ENCODE measurements at regions not wholly inside any gene's neighbourhood (a gene's known extent, or its start where the extent isn't known, plus 50 kb on each side); places are given as distances from the start of the nearest gene placed in this dataset.
"Not testable (repeated sequence)": the region's sequence is repeated elsewhere in the genome, so short reads cannot be mapped to it uniquely, and the experiment has no call there.

- H3K4me3 Mint-ChIP-seq = no peak overlapping the region
- no peaks in the 10 kb centered on the region for H3K36me3 Mint-ChIP-seq
- H3K4me1 Mint-ChIP-seq (ENCODE audit: low read depth) = no peaks in the 10 kb centered on the region
- peaks cover 2% of the 10 kb centered on the region for H3K27me3 Mint-ChIP-seq
- H3K9me3 Mint-ChIP-seq (ENCODE audit: low read depth) = no peaks in the 10 kb centered on the region
- H3K27ac Mint-ChIP-seq = no peak overlapping the region
Observed at GRCh38 chr15:26020871-26021270, 157.7 kb upstream of the ATP10A start.

DNA sequence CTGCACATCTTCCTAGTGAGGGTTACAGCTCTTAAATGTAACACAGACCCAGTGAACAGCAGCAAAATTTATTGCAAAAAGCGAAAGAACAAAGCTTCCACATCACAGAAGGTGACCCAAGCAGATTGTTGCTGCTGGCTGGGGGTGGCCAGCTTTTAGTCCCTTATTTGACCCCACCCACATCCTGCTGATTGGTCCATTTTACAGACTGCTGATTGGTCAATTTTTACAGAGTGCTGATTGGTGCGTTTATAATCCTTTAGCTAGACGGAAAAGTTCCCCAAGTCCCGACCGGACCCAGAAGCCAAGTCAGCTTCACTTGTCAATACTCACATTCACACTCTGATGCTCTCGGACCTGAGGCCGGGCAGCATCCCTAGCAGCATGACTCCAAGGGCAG is 154.5 kb upstream of the ATP10A start:
- no peaks in the 10 kb centered on the region for H3K36me3 Mint-ChIP-seq
- H3K4me3 Mint-ChIP-seq = no peak overlapping the region
- H3K27me3 Mint-ChIP-seq = no peaks in the 10 kb centered on the region
- no peaks in the 10 kb centered on the region for H3K9me3 Mint-ChIP-seq (ENCODE audit: low read depth)
- no peaks in the 10 kb centered on the region for H3K4me1 Mint-ChIP-seq (ENCODE audit: low read depth)
- no peak overlapping the region for H3K27ac Mint-ChIP-seq

GRCh38 chr15:26015516-26016075 is 152.5 kb upstream of the ATP10A start:
- Mint-ChIP-seq H3K4me3 (no peak overlapping the region), H3K4me1 (ENCODE audit: low read depth) (no peaks in the 10 kb centered on the region), H3K27ac (no peak overlapping the region), H3K9me3 (ENCODE audit: low read depth) (no peaks in the 10 kb centered on the region), H3K36me3 (no peaks in the 10 kb centered on the region), H3K27me3 (peaks cover 4% of the 10 kb centered on the region)

GRCh38 chr15:26013981-26014380 is 150.9 kb upstream of the ATP10A start:
- Mint-ChIP-seq H3K27ac (no peak overlapping the region), H3K4me3 (no peak overlapping the region), H3K27me3 (peaks cover 4% of the 10 kb centered on the region), H3K9me3 (ENCODE audit: low read depth) (no peaks in the 10 kb centered on the region), H3K4me1 (ENCODE audit: low read depth) (no peaks in the 10 kb centered on the region), H3K36me3 (no peaks in the 10 kb centered on the region)

DNA sequence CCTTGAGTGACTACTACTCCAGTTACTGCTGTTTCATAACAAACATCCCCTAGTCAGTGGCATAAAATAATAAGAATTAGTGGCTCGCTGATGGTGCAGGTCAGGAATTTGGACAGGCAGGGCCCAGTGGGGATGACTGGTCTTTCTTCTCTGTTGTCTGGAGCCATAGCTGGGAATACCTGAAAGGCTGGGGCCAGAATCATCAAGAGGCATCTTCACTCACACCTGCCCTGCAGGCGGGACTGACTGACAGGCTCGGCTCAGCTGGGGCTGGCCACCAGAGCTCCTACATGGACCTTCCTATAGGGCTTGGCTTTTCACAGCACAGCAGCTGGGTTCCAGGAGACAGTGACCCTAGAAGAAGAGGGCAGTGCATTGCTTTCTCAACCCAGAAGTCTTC is 148.8 kb upstream of the ATP10A start:
- no peak overlapping the region for H3K4me3 Mint-ChIP-seq
- no peak overlapping the region for H3K27ac Mint-ChIP-seq
- H3K27me3 Mint-ChIP-seq = peaks cover 4% of the 10 kb centered on the region
- no peaks in the 10 kb centered on the region for H3K4me1 Mint-ChIP-seq (ENCODE audit: low read depth)
- no peaks in the 10 kb centered on the region for H3K36me3 Mint-ChIP-seq
- H3K9me3 Mint-ChIP-seq (ENCODE audit: low read depth) = no peaks in the 10 kb centered on the region

DNA sequence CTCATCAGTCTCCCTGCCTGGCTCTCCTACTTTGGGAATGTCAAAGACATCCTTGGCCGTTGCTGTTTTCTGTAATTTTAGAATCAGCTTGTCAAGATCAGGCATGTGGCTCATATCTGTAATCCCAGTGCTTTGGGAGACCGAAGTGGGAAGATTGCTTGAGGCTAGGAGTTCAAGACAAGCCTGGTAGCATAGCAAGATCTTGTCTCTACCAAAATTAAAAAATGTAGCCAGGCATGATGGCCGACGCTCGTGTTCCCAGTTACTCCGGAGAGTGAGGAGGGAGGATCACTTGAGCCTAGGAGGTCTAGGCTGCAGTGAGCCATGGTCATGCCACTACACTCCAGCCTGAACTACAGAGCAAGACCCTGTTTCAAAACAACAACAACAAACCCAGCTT is 144.0 kb upstream of the ATP10A start:
- Mint-ChIP-seq H3K4me3 (no peak overlapping the region), H3K27ac (no peak overlapping the region)

GRCh38 chr15:26001201-26001600 is 138.1 kb upstream of the ATP10A start:
- Mint-ChIP-seq H3K36me3 (peaks cover 3% of the 10 kb centered on the region), H3K27me3 (peaks cover 7% of the 10 kb centered on the region), H3K4me3 (no peak overlapping the region), H3K27ac (no peak overlapping the region), H3K9me3 (ENCODE audit: low read depth) (peaks cover 3% of the 10 kb centered on the region), H3K4me1 (ENCODE audit: low read depth) (no peaks in the 10 kb centered on the region)

More for the DNA sequence above, 144.0 kb upstream of the ATP10A start:
- Mint-ChIP-seq H3K27me3 (peaks cover 7% of the 10 kb centered on the region), H3K4me1 (ENCODE audit: low read depth) (no peaks in the 10 kb centered on the region), H3K9me3 (ENCODE audit: low read depth) (no peaks in the 10 kb centered on the region), H3K36me3 (no peaks in the 10 kb centered on the region)

DNA sequence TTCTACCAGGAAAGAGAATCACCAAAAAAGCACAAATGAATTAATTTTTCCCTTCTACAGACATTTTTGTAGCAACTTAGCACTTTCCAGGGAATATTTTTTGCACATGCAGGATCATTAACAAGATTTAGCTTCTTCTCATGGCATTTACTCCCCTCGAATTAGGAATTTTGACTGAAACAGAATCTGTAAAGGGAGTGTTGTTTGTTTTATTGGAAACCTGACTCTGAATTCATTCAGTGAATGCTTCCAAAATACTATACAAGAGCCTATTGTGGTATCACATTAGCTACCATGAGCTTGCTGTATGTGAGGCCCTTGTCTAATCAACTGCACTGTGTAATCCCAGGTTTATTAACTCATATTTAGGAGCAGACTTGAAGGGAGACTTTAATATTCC is 130.4 kb upstream of the ATP10A start:
- no peaks in the 10 kb centered on the region for H3K4me1 Mint-ChIP-seq (ENCODE audit: low read depth)
- peaks cover 9% of the 10 kb centered on the region for H3K27me3 Mint-ChIP-seq
- H3K9me3 Mint-ChIP-seq (ENCODE audit: low read depth) = peaks cover 3% of the 10 kb centered on the region
- H3K4me3 Mint-ChIP-seq = no peak overlapping the region
- H3K36me3 Mint-ChIP-seq = peaks cover 3% of the 10 kb centered on the region
- no peak overlapping the region for H3K27ac Mint-ChIP-seq

GRCh38 chr15:25990220-25990619 is 127.1 kb upstream of the ATP10A start:
- no peaks in the 10 kb centered on the region for H3K36me3 Mint-ChIP-seq
- H3K27ac Mint-ChIP-seq = no peak overlapping the region
- no peak overlapping the region for H3K4me3 Mint-ChIP-seq
- no peaks in the 10 kb centered on the region for H3K4me1 Mint-ChIP-seq (ENCODE audit: low read depth)
- H3K9me3 Mint-ChIP-seq (ENCODE audit: low read depth) = no peaks in the 10 kb centered on the region
- H3K27me3 Mint-ChIP-seq = peaks cover 7% of the 10 kb centered on the region

DNA sequence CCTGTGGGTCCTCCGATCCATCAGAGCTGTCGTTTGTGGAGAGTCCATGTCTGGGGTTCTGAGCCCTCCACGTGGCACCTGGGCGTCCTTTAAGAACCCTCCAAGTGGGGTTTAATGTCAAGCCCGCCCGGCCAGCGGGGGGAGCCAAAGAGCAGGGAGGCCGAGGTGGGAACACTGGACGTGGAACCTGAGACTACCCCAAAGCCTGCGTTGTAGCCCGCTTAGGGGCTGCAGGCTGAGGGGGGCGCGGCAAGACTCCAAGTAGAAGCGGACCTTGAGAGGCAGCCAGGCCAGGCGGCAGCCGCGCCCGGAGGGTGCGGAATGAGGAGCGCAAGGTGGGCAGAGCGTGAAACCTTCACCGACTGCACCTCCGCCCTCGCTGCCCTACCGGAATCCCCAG is 126.2 kb upstream of the ATP10A start:
- Mint-ChIP-seq H3K27me3 (peaks cover 4% of the 10 kb centered on the region), H3K36me3 (no peaks in the 10 kb centered on the region)

GRCh38 chr15:25988716-25989115 is 125.6 kb upstream of the ATP10A start:
- not testable (repeated sequence) for H3K4me1 Mint-ChIP-seq (ENCODE audit: low read depth); H3K4me3 Mint-ChIP-seq; H3K27ac Mint-ChIP-seq; H3K9me3 Mint-ChIP-seq (ENCODE audit: low read depth); H3K36me3 Mint-ChIP-seq; H3K27me3 Mint-ChIP-seq

More for the DNA sequence above, 126.2 kb upstream of the ATP10A start:
- H3K27ac Mint-ChIP-seq = no peak overlapping the region
- no peaks in the 10 kb centered on the region for H3K9me3 Mint-ChIP-seq (ENCODE audit: low read depth)
- H3K4me3 Mint-ChIP-seq = no peak overlapping the region
- H3K4me1 Mint-ChIP-seq (ENCODE audit: low read depth) = no peaks in the 10 kb centered on the region

DNA sequence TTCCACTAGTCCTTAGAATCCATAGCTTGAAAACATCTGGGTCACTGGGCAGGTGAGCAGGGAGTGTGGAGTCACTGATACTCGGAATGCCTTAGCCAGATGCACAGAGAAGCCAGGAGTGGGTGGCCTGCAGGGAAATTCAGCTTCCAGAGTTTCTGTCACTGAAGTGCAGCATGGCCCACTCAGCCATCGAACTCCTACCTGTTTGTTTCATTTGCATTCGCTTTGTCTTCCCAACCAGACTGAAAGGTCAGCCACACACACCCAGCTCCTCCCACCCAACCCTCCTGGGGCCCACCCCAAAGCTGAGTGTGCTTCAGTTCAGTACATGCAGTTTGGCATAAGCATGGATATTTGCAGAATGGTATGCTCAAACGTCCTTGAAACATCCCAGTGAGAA is 124.5 kb upstream of the ATP10A start:
- Mint-ChIP-seq H3K36me3 (no peaks in the 10 kb centered on the region), H3K4me1 (ENCODE audit: low read depth) (no peaks in the 10 kb centered on the region), H3K9me3 (ENCODE audit: low read depth) (no peaks in the 10 kb centered on the region), H3K27me3 (peaks cover 4% of the 10 kb centered on the region), H3K27ac (no peak overlapping the region), H3K4me3 (no peak overlapping the region)

DNA sequence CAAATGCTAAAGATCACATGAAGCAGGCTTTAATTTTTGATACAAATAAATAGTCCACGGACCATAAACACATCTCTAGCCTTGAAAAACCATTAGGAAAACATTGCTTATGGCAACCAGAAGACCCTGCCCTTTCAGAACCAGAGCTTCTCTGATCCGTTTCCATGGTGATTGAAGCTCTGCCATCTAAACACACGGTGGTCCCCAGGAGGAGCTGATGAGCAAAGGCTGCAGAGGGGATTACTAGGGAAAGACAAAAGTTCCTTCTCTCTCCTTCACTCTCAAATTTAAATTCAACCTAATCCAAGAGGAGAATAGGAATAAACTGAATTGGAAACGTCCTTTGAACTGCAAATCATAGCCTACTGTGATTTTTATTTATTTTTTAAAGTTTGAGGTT is 122.0 kb upstream of the ATP10A start:
- H3K36me3 Mint-ChIP-seq = no peaks in the 10 kb centered on the region
- no peaks in the 10 kb centered on the region for H3K27me3 Mint-ChIP-seq
- H3K9me3 Mint-ChIP-seq (ENCODE audit: low read depth) = no peaks in the 10 kb centered on the region
- H3K4me1 Mint-ChIP-seq (ENCODE audit: low read depth) = no peaks in the 10 kb centered on the region
- no peak overlapping the region for H3K27ac Mint-ChIP-seq
- H3K4me3 Mint-ChIP-seq = no peak overlapping the region

GRCh38 chr15:25982736-25983135 is 119.6 kb upstream of the ATP10A start:
- H3K27me3 Mint-ChIP-seq = no peaks in the 10 kb centered on the region

GRCh38 chr15:25981114-25981513 is 118.0 kb upstream of the ATP10A start:
- H3K27ac Mint-ChIP-seq = no peak overlapping the region
- no peaks in the 10 kb centered on the region for H3K27me3 Mint-ChIP-seq
- no peak overlapping the region for H3K4me3 Mint-ChIP-seq
- no peaks in the 10 kb centered on the region for H3K36me3 Mint-ChIP-seq
- no peaks in the 10 kb centered on the region for H3K9me3 Mint-ChIP-seq (ENCODE audit: low read depth)
- H3K4me1 Mint-ChIP-seq (ENCODE audit: low read depth) = no peaks in the 10 kb centered on the region

More at GRCh38 chr15:25982736-25983135, 119.6 kb upstream of the ATP10A start:
- H3K4me1 Mint-ChIP-seq (ENCODE audit: low read depth) = no peaks in the 10 kb centered on the region
- H3K4me3 Mint-ChIP-seq = no peak overlapping the region
- H3K9me3 Mint-ChIP-seq (ENCODE audit: low read depth) = no peaks in the 10 kb centered on the region
- H3K27ac Mint-ChIP-seq = no peak overlapping the region
- H3K36me3 Mint-ChIP-seq = no peaks in the 10 kb centered on the region

GRCh38 chr15:25972141-25972675 is 109.1 kb upstream of the ATP10A start:
- no peaks in the 10 kb centered on the region for H3K9me3 Mint-ChIP-seq (ENCODE audit: low read depth)
- no peaks in the 10 kb centered on the region for H3K36me3 Mint-ChIP-seq
- H3K27me3 Mint-ChIP-seq = no peaks in the 10 kb centered on the region

More at GRCh38 chr15:25972141-25972675, 109.1 kb upstream of the ATP10A start:
- H3K4me3 Mint-ChIP-seq = no peak overlapping the region
- H3K4me1 Mint-ChIP-seq (ENCODE audit: low read depth) = no peaks in the 10 kb centered on the region
- no peak overlapping the region for H3K27ac Mint-ChIP-seq

All from activated naive CD8-positive, alpha-beta T cell (primary cell).